ENCODE measurements at regions not wholly inside any gene's neighbourhood (a gene's known extent, or its start where the extent isn't known, plus 50 kb on each side); places are given as distances from the start of the nearest gene placed in this dataset.
"Not testable (repeated sequence)": the region's sequence is repeated elsewhere in the genome, so short reads cannot be mapped to it uniquely, and the experiment has no call there.

DNA sequence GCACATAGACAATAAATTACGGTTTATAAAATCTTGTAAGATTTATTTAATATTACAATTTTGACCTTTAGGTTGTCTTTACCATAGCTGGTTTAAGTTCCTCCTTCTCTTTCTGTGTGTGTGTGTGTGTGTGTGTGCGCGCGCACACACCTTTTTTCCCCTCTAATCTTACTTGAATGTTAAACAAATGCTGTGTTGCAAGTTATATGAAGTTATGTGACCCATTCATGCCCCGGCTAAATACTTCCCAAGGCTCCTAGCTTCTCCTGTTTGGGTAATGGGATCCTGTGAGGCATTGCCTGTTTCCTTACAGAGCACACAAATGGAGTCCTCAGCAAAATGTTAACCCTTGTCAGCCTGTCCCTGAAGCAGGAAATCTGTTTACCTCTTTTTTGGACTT is 125.6 kb upstream of the ZNF608 start:
- DNase-seq = no peak

DNA sequence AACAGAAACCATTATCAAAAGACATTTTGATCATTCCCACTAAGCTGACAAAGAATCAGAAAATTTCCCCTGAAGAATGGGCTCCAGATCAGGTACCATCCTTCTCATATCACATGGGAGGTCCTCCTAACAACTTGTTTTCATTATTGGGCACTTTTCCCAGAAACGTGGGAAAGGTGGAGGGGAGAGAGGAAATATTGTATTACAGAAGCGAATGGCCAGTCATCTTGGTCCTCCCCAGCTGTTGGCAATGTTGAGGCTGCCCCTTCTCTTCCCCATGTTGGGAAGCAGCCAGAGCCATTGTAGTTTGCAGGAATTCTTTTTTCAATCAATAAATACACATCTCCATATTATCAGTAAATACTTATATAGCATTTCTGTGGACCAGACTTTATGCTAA is 126.2 kb upstream of the ZNF608 start:
- no peak for DNase-seq

GRCh38 chr5:124873188-124873587 is 126.7 kb upstream of the ZNF608 start:
- DNase-seq = no peak

DNA sequence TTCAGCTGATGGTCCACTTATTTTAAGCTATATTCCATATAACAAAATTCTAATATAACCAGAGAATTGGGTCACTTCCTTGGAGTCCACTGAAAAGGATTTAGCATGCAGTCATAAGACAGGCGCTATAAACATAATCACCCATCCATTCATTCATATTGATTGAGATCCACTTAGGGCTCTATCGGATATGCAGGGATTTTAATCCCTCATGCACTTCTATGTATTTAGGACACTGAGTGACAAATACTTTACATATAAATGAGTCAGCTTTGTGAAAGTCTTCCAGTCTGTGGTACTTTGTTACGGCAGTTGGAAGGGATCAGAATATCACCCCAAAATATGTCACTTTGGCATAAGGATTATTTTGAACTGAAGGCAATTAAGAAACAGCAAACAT is 127.3 kb upstream of the ZNF608 start:
- no peak for DNase-seq

DNA sequence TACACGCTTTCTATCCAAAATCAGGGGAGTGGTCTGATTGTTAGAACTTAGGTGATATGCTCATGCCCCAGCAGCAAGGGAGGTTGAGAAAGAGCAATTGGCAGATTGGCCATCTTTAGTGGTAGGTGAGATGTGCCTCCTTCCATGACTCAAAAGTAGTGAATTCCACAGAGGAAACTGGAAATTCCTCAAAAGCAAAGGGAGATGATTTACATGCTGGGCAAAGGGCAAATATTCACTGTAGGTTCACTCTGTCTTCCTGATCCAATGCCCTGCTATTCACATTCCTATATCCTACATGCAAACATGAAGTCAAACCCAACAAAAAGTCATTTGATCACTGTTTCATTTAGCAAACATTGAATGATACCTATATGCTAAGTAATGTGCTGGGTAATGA is 130.1 kb upstream of the ZNF608 start:
- no peak for DNase-seq

DNA sequence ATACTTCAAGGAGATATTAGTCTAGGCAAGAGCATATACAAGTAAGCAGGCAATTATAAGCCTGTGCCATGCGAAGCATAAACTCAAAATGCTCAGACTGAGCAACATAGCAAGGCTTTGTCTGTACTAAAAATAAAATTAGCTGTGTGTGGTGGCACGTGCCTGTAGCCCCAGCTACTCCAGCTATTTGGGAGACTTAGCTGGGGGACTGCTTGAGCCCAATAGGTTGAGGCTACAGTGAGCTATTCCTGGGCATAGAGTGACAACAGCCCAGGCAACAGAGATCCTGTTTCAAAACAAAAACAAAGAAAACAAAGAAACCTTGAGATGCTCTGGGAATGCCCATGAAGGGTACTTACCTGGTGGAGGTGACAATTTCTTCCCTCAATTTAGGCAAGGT is 130.5 kb upstream of the ZNF608 start:
- no peak for DNase-seq

- DNase-seq = no peak
Measured at GRCh38 chr5:124877501-124878146, 131.2 kb upstream of the ZNF608 start.

DNA sequence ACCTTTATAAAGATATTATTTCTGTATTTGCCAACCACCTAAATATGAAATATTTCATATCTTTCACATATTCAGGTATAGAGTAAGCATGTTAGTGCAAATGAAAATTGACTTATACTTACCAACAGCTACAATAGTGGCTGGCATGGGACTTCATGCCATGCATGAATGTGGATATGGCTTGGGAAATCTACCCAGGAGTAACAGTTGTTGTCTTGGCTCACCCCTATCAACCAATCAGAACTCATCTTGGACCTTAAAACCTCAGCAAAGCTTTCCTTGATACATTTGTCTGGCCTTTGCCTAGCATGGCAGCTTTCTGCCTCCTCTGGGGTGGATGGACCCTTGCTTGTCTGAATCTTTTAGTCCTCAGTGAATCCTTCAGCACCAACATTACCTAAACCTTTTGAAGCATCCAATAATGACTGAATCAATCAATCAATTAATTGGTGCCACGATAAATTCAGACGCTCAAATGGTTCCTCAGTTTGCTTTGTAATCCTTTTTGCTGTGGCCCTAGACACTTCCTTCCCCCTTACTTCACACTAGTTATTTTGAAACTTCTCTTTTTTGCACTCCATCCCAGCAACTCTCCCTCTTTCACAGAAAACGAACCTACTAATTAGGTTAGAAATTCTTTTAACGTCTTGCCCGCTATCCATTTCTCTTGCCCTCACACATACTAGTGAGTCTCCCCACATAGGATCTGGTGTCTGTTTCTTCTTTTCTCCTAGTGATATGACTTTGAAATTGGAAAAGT is 132.3 kb upstream of the ZNF608 start:
- no peak for DNase-seq

GRCh38 chr5:124880903-124881697 is 134.7 kb upstream of the ZNF608 start:
- no peak for DNase-seq

GRCh38 chr5:124883681-124884080 is 137.2 kb upstream of the ZNF608 start:
- DNase-seq = no peak

- no peak for DNase-seq
Measured at GRCh38 chr5:124884114-124884513, 137.7 kb upstream of the ZNF608 start.

- no peak for DNase-seq
Measured at GRCh38 chr5:124885490-124885889, 139.1 kb upstream of the ZNF608 start.

DNA sequence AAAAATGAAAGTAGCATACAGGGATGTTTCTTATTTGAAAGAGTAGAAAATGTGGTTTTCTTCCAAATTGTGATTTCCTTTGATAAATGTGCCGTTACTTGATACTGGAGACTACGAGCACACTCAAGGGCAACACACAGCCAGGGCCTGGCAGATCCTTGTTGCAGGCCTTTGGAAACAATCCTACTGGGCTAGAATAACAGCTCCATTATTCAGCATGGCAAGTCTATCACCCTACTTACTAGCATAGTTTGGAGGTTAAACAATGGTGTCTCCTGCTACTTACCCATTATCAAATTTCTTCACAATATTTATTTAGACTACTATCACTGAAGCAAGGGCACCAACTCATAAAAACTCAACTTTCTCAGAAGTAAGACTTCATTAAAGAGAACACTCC is 140.8 kb upstream of the ZNF608 start:
- no peak for DNase-seq

GRCh38 chr5:124888050-124888506 is 141.6 kb upstream of the ZNF608 start:
- DNase-seq = peak; percentile 52

GRCh38 chr5:124888622-124889485 is 142.4 kb upstream of the ZNF608 start:
- DNase-seq = no peak

GRCh38 chr5:124889486-124889825 is 143.0 kb upstream of the ZNF608 start:
- DNase-seq = no peak

GRCh38 chr5:124889850-124890249 is 143.4 kb upstream of the ZNF608 start:
- no peak for DNase-seq

GRCh38 chr5:124890442-124890841 is 144.0 kb upstream of the ZNF608 start:
- not testable (repeated sequence) for DNase-seq

GRCh38 chr5:124891179-124891578 is 144.7 kb upstream of the ZNF608 start:
- DNase-seq = no peak

DNA sequence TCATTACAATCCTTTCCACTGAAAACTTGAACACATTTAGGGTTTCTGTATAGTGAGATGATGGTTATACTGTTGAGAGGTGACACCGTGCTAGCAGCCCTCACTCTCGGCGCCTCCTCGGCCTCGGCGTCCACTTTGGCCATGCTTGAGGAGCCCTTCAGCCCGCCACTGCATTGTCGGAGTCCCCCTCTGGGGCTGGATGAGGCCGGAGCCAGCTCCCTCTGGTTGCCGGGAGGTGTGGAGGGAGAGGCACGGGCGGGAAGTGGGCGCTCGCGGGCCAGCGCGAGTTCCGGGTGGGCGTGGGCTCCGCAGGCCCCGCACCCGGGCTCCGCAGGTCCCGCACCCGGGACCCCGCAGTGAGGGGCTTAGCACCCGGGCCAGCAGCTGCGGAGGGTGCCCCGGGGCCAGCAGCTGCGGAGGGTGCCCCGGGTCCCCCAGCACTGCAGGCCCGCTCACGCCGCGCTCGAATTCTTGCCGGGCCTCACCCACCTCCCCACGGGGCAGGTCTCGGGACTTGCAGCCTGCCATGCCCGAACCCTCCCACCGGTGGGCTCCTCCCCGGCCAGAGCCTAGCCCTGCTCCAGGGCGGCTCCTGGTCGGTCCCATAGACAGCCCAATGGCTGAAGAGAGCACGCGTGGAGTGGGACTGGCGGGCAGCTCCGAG is 145.9 kb upstream of the ZNF608 start:
- no peak for DNase-seq

GRCh38 chr5:124894541-124894940 is 148.1 kb upstream of the ZNF608 start:
- DNase-seq = no peak

Data from renal pelvis (tissue), 1 donor.